H9 (cell line): ENCODE measurements at regions not wholly inside any gene's neighbourhood (a gene's known extent, or its start where the extent isn't known, plus 50 kb on each side); places are given as distances from the start of the nearest gene placed in this dataset.

Source experiments
- DNase-seq: peaks from one replicate; pipeline ENCODE4 v3.0.0-alpha.2; 2017
- H2AFZ ChIP-seq: one replicate; pipeline ENCODE4 v1.6.1; 2013; ENCODE audit warnings: mild to moderate bottlenecking, low read length, control low read depth, moderate library complexity
- H2AK5ac ChIP-seq: 2 replicates; pipeline ENCODE4 v1.6.1; 2013; ENCODE audit warnings: low read length, control low read depth, mixed read lengths; ENCODE audit not compliant: insufficient read length
- H2BK120ac ChIP-seq: one replicate; pipeline ENCODE4 v1.6.1; 2013; ENCODE audit warnings: low read depth, mild to moderate bottlenecking, low read length, control low read depth, inconsistent platforms; ENCODE audit not compliant: poor library complexity, severe bottlenecking
- H2BK12ac ChIP-seq: 2 replicates; pipeline ENCODE4 v1.6.1; 2013; ENCODE audit warnings: low read length, control low read depth, mixed read lengths, low read depth; ENCODE audit not compliant: insufficient read length
- H2BK15ac ChIP-seq: 2 replicates; pipeline ENCODE4 v1.6.1; 2013; ENCODE audit warnings: low read depth, low read length, control low read depth
- H2BK20ac ChIP-seq: one replicate; pipeline ENCODE4 v1.6.1; 2013; ENCODE audit warnings: low read depth, mild to moderate bottlenecking, low read length, control low read depth, inconsistent platforms; ENCODE audit not compliant: poor library complexity, severe bottlenecking
- H2BK5ac ChIP-seq: 2 replicates; pipeline ENCODE4 v1.6.1; 2013; ENCODE audit warnings: low read length, control low read depth, mixed read lengths; ENCODE audit not compliant: insufficient read length
- H3K14ac ChIP-seq: 2 replicates; pipeline ENCODE4 v1.6.1; 2013; ENCODE audit warnings: low read length, control low read depth; ENCODE audit not compliant: insufficient read depth
- H3K18ac ChIP-seq: 2 replicates; pipeline ENCODE4 v1.6.1; 2013; ENCODE audit warnings: low read depth, mild to moderate bottlenecking, mixed read lengths, low read length, control low read depth; ENCODE audit not compliant: insufficient read length
- H3K23ac ChIP-seq: 2 replicates; pipeline ENCODE4 v1.6.1; 2013; ENCODE audit warnings: low read length, control low read depth, mixed read lengths, low read depth; ENCODE audit not compliant: insufficient read length
- H3K23me2 ChIP-seq: 2 replicates; pipeline ENCODE4 v1.6.1; 2013; ENCODE audit warnings: low read depth, mild to moderate bottlenecking, mixed read lengths, low read length, control low read depth; ENCODE audit not compliant: insufficient read length, poor library complexity, severe bottlenecking
- H3K27ac ChIP-seq: 2 replicates; pipeline ENCODE4 v1.5.1; 2013; ENCODE audit warnings: low read length, control low read depth, mixed read lengths, low read depth; ENCODE audit not compliant: insufficient read length
- H3K27me3 ChIP-seq: 2 replicates; pipeline ENCODE4 v1.6.1; 2013; ENCODE audit warnings: low read length, control low read depth, inconsistent platforms; ENCODE audit not compliant: insufficient read depth
- H3K4ac ChIP-seq: 2 replicates; pipeline ENCODE4 v1.6.1; 2013; ENCODE audit warnings: low read depth, mild to moderate bottlenecking, control low read depth, inconsistent platforms, low read length, moderate library complexity
- H3K4me1 ChIP-seq: 2 replicates; pipeline ENCODE4 v1.6.1; 2013; ENCODE audit warnings: low read length, control low read depth, inconsistent platforms; ENCODE audit not compliant: insufficient read depth
- H3K4me2 ChIP-seq: 2 replicates; pipeline ENCODE4 v1.6.1; 2013; ENCODE audit warnings: low read length, control low read depth, mixed read lengths; ENCODE audit not compliant: insufficient read length, insufficient read depth
- H3K56ac ChIP-seq: 2 replicates; pipeline ENCODE4 v1.6.1; 2013; ENCODE audit warnings: low read depth, mild to moderate bottlenecking, mixed read lengths, low read length, control low read depth; ENCODE audit not compliant: insufficient read length
- H3K79me1 ChIP-seq: 2 replicates; pipeline ENCODE4 v1.6.1; 2013; ENCODE audit warnings: low read depth, mild to moderate bottlenecking, moderate library complexity, low read length, control low read depth, inconsistent platforms; ENCODE audit not compliant: insufficient read depth, poor library complexity, severe bottlenecking
- H3K79me2 ChIP-seq: 2 replicates; pipeline ENCODE4 v1.6.1; 2013; ENCODE audit warnings: low read length, control low read depth, inconsistent platforms; ENCODE audit not compliant: insufficient read depth
- H3K9ac ChIP-seq: 2 replicates; pipeline ENCODE4 v1.6.1; 2013; ENCODE audit warnings: low read length, control low read depth, mixed read lengths; ENCODE audit not compliant: insufficient read length; ENCODE audit errors: extremely low read depth
- H3K9me3 ChIP-seq: one replicate; pipeline ENCODE4 v1.6.1; 2013; ENCODE audit warnings: low read depth, low read length, inconsistent platforms; ENCODE audit not compliant: control insufficient read depth
- H3T11ph ChIP-seq: one replicate; pipeline ENCODE4 v1.6.1; 2013; ENCODE audit warnings: mild to moderate bottlenecking, low read length, control low read depth, inconsistent platforms
- H4K20me1 ChIP-seq: one replicate; pipeline ENCODE4 v1.6.1; 2013; ENCODE audit not compliant: control insufficient read depth, insufficient read length, insufficient read depth
- H4K5ac ChIP-seq: 2 replicates; pipeline ENCODE4 v1.6.1; 2013; ENCODE audit warnings: low read depth, mild to moderate bottlenecking, mixed read lengths, low read length, control low read depth; ENCODE audit not compliant: insufficient read length
- H4K8ac ChIP-seq: replicated peaks from 2 replicates; pipeline ENCODE4 v1.6.1; 2013; ENCODE audit warnings: low read length, control low read depth, mixed read lengths, low read depth; ENCODE audit not compliant: insufficient read length
- H4K91ac ChIP-seq: 2 replicates; pipeline ENCODE4 v1.6.1; 2013; ENCODE audit warnings: low read depth, mild to moderate bottlenecking, moderate library complexity, mixed read lengths, low read length, control low read depth; ENCODE audit not compliant: insufficient read length
- H3K27ac Mint-ChIP-seq, 3 experiments: 2 replicates in 2 of 3; 3 replicates in 1 of 3; pipeline ENCODE4 v1.8.0; 2020 to 2021; ENCODE audit warnings: mixed read lengths in 3 of 3, mild to moderate bottlenecking in 1 of 3, moderate library complexity in 1 of 3
- H3K27me3 Mint-ChIP-seq: 2 replicates; pipeline ENCODE4 v1.8.0; 2021; ENCODE audit warnings: low read depth, mild to moderate bottlenecking, moderate library complexity, mixed read lengths
- H3K36me3 Mint-ChIP-seq, 3 experiments: 2 replicates in 2 of 3; 3 replicates in 1 of 3; pipeline ENCODE4 v1.8.0; 2020 to 2021; ENCODE audit warnings: low read depth in 3 of 3, mixed read lengths in 3 of 3; ENCODE audit not compliant: insufficient read depth in 1 of 3
- H3K4me1 Mint-ChIP-seq, 2 experiments: 2 replicates each; pipeline ENCODE4 v1.8.0; 2020; ENCODE audit warnings: mixed read lengths in 2 of 2
- H3K4me3 Mint-ChIP-seq, 2 experiments: 2 replicates in 1 of 2; 3 replicates in 1 of 2; pipeline ENCODE4 v1.8.0; 2020 to 2021; ENCODE audit warnings: mild to moderate bottlenecking in 2 of 2, mixed read lengths in 2 of 2, moderate library complexity in 1 of 2
- H3K9me3 Mint-ChIP-seq, 2 experiments: 2 replicates in 1 of 2; 3 replicates in 1 of 2; pipeline ENCODE4 v1.8.0; 2020; ENCODE audit warnings: mild to moderate bottlenecking in 2 of 2, mixed read lengths in 2 of 2, moderate library complexity in 1 of 2
- WGBS: extraction: QIAGEN DNeasy Blood & Tissue Kit; methylation state at CpG from one replicate; pipeline ENCODE4 v1.1.7; 2013; ENCODE audit warnings: missing lambda C conversion rate, low lambda C conversion rate, mixed read lengths; ENCODE audit not compliant: insufficient read length; ENCODE audit errors: extremely low coverage; 5-methylcytosine and 5-hydroxymethylcytosine counted together
- TF ChIP-seq, protein P1 (sequence below): fragments of 200-600 bp; sonication (generic); conservative IDR thresholded peaks from 3 replicates; pipeline ENCODE4 v1.8.0; 2021; ENCODE audit warnings: antibody characterized with exemption, mild to moderate bottlenecking

DNA sequence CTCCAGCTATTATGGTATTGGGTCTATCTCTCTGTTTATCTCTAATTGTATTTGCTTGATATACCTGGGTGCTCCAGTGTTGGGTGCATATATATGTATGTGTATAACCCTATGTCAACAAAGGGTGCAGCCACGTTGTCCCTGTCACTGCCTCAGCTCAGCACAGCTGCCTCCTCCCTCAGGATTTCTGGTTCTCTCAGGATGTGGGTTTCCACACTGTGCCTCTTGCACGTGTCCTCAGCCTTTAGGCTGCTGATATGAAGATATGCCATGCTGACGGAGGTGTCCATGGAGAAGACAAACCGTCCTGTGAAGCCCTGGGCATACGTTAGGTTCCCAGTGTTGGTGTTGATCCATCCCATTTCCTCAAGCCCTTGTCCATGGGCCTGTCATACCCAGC is 791.2 kb downstream of the TMEM121 start:
- Histone ChIP-seq H2AK5ac (no peak overlapping the region), H3K79me1 (no peaks in the 10 kb centered on the region), H3K9ac (no peak overlapping the region), H3K27ac (no peak overlapping the region), H3K27me3 (no peaks in the 10 kb centered on the region), H4K91ac (no peak overlapping the region), H3K23me2 (no peaks in the 10 kb centered on the region), H3K4ac (no peak overlapping the region), H3K4me2 (no peak overlapping the region), H3K4me1 (no peaks in the 10 kb centered on the region), H3K18ac (no peak overlapping the region), H3K56ac (no peak overlapping the region), H2BK5ac (no peak overlapping the region), H4K20me1 (no peaks in the 10 kb centered on the region), H2BK120ac (no peak overlapping the region), H3K23ac (no peak overlapping the region), H3T11ph (no peak overlapping the region), H2AFZ (no peak overlapping the region), H4K5ac (no peak overlapping the region), H2BK15ac (no peak overlapping the region), H4K8ac (no peak overlapping the region), H3K14ac (no peak overlapping the region), H2BK20ac (no peak overlapping the region), H3K79me2 (no peaks in the 10 kb centered on the region), H3K9me3 (peaks cover 85% of the 10 kb centered on the region), H2BK12ac (no peak overlapping the region)
- H3K27me3 Mint-ChIP-seq = no peaks in the 10 kb centered on the region; the same call in 1 of the 2 replicates
- peaks cover 98 to 99% of the 10 kb centered on the region in 2 experiments for H3K9me3 Mint-ChIP-seq
- H3K4me3 Mint-ChIP-seq = no peak overlapping the region
- H3K36me3 Mint-ChIP-seq = peaks cover 4 to 19% (median 7%) of the 10 kb centered on the region in 3 experiments
- TF ChIP-seq, protein P1, sequence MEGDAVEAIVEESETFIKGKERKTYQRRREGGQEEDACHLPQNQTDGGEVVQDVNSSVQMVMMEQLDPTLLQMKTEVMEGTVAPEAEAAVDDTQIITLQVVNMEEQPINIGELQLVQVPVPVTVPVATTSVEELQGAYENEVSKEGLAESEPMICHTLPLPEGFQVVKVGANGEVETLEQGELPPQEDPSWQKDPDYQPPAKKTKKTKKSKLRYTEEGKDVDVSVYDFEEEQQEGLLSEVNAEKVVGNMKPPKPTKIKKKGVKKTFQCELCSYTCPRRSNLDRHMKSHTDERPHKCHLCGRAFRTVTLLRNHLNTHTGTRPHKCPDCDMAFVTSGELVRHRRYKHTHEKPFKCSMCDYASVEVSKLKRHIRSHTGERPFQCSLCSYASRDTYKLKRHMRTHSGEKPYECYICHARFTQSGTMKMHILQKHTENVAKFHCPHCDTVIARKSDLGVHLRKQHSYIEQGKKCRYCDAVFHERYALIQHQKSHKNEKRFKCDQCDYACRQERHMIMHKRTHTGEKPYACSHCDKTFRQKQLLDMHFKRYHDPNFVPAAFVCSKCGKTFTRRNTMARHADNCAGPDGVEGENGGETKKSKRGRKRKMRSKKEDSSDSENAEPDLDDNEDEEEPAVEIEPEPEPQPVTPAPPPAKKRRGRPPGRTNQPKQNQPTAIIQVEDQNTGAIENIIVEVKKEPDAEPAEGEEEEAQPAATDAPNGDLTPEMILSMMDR = no peak
- H3K4me1 Mint-ChIP-seq = no peaks in the 10 kb centered on the region
- no CpG with 5 or more reads among the region's 5 CpGs for WGBS
- H3K27ac Mint-ChIP-seq = no peak overlapping the region
- no peak for DNase-seq
